ENCODE measurements at regions not wholly inside any gene's neighbourhood (a gene's known extent, or its start where the extent isn't known, plus 50 kb on each side); places are given as distances from the start of the nearest gene placed in this dataset.
A peak's percentile ranks its signal among the peaks of the same experiment; 100 is the strongest.
"Not testable (repeated sequence)": the region's sequence is repeated elsewhere in the genome, so short reads cannot be mapped to it uniquely, and the experiment has no call there.

GRCh38 chrX:68995780-68996551 lies 167.1 kb downstream of the EFNB1 start:
- no peak for DNase-seq (ENCODE audit: low read depth)

DNA sequence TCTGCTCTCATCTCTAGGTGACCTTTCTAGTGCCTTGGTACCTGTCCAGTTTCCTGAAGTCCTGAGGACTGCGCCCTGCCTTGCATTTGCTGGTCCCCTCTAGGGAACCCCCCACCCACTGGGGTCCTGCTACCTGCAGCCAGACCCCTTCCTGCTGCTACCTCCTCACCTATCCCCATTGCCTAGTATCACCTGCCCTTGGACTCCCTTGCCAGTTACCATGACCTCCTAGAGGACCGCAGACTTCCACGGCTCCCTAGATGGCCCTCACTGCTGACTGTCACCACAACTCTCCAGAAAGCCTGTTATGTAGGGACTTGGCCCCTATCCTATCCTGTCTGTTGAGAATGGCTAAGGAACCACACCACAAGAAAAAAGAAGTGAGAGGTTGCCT lies 166.6 kb downstream of the EFNB1 start:
- no peak for DNase-seq (ENCODE audit: low read depth)

GRCh38 chrX:68994891-68995255 lies 166.1 kb downstream of the EFNB1 start:
- DNase-seq (ENCODE audit: low read depth), result no peak

GRCh38 chrX:68994135-68994890 lies 165.5 kb downstream of the EFNB1 start:
- no peak for DNase-seq (ENCODE audit: low read depth)

DNA sequence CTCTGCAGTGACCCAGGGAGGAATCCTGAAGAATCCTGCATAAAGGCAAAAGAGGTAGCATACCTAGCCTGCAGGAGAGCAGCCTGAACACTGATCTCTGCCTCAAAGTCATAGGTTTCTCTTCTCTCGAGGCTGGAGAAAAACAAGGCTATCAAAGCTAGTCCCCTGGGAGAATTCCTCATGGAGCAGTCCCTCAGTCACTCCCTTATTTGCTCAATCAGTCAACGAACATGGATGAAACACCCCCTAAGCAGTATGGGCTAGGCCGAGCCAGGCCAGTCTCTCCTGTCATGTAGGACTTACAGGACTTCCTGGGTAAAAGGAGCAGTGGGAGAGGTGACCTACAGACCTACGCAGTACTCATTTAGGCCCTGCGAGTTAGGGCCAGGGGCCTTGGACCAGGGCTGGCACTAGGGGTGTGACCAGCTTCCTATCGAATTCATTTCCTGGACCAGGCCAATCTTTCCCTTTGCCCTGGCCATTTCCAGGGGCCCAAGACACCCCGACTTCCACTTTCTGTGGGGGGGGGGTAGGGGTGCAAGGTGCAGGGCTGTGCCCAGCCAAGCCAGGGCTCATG lies 164.1 kb downstream of the EFNB1 start:
- no peak for DNase-seq (ENCODE audit: low read depth)

GRCh38 chrX:68991691-68992345 lies 163.0 kb downstream of the EFNB1 start:
- DNase-seq (ENCODE audit: low read depth), result no peak

GRCh38 chrX:68990948-68991347 lies 162.1 kb downstream of the EFNB1 start:
- no peak for DNase-seq (ENCODE audit: low read depth)

DNA sequence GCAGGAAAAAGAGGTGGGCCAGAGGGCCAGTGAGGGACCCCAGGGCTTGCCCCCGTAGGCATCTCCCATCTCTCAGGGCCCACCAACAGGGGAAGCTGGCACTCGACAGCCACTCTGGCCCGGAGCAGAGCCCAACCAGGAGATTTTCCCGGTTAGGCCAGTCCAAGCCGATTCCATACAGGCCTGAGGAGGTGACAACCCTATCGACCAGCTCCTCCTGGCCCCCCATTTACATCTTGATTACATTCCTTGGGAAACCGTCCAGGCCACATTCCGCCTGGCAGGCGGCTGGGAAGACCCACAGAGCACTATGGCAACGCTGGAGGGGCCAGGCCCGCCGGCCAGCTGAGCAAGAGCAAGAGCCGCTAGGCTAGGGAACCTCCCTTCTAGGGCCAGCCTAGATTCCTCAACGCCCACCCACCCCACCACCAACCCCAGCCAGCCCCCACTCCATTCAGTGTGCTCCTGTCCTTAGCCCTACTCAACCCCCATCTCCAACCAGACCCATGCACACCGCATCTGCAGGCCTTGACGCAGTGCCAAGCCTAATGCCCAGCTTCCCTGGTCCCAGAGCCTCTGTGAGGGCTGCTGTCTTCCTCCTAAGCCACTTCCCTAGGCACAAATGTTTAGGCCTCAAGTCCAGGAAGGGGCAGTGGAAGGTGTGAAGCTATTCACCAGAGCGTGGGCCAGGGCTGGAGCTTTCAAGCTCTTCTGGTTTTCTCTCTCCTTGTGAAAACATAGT lies 161.2 kb downstream of the EFNB1 start:
- peak; percentile 38 for DNase-seq (ENCODE audit: low read depth)

- no peak for DNase-seq (ENCODE audit: low read depth)
These were observed 160.6 kb downstream of the EFNB1 start for GRCh38 chrX:68989456-68989855.

GRCh38 chrX:68988865-68989264 lies 160.0 kb downstream of the EFNB1 start:
- no peak for DNase-seq (ENCODE audit: low read depth)

GRCh38 chrX:68985135-68985755 lies 156.4 kb downstream of the EFNB1 start:
- no peak for DNase-seq (ENCODE audit: low read depth)

DNA sequence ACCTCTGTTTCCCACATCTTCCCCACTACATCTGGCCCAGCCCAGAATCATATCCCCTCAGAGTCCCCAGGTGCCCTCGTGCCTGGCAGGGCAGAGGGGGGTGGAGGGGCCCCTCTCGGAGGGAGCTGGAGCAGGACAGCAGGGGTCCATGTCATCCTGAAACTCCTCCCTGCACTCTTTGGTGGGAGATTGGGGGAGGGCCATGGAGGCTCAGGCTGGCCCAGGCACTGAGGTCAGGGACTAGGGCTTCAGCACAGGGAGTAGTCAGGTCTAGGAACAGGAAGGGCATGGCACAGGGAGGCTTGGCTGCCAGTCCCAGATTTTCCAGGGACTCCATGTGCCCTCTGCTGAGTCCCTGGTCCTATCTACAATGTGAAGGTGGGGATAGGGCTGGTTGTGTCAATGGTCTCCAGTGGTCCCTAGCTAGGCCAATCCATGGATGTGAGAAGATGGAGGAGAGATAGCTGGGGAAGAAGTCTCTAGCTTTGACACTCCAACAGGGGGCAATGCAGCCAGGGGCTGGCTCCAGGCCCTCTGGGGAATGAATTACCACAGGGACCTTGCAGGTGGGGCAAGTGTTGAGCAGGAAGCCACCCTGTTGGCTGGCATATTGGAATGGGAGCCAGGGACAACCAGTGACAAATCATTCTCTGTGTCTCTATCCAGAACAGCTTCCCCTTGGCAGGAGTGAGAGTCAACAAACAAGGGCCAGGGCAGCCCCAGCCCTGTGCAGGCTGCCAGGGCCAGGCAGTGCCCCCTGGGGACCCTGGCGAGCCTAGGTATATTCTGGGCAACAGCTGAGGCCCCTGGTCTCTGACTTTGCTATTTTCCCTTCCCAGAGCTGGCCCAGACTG lies 154.4 kb downstream of the EFNB1 start:
- no peak for DNase-seq (ENCODE audit: low read depth)

- no peak for DNase-seq (ENCODE audit: low read depth)
These were observed 153.7 kb downstream of the EFNB1 start for GRCh38 chrX:68982476-68982875.

DNA sequence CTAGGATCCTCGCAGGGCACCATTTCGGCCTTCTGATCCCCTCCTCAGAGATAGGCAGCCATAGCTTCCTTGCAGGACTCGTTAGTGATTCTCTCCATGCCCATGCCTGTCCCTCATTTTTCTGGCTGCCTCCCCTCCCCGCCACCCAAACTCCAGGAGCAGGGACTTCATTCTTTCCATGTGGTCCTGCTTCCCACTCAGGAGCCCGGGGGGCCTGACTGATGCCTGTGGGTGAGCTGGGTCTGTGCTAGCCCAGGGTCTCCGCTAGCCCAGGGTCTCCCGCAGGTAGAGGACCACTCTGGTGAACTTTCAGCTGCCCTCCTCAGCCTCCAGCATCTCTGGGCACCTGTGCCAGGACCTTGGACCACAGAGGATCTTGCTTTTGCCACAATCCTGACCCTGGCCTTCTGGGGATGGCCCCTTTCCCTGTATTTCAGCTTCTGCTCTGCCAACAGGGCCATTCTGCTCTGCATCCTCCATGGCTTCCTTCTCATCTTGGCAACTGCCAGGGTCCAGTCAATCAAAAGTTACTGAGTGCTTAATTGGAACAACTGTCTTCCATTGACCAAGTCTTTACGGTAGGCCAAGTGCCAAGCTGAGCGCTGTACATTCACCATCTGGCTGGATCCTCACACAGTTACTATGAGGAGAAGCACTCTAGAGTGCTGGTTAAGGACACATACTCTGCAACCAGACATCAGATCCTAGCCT lies 152.2 kb downstream of the EFNB1 start:
- DNase-seq (ENCODE audit: low read depth), result no peak

DNA sequence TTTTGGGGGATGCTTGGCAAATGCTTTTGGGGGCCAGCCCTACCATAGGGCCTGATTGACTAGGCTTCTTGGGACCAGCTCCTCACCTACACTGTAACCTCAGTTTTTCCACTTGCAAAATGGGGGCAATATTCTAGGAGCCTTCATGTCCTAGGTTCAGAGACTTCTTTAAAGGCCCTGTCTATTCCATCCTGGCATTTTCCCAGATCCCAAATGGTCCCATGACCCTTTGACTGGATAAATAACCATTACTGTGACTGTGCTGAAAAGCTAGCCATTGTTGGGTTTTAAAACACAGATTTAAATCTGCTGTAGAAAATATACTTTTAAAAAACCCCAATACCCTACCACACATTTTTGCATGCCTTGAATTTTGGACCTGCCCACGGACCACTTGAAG lies 149.8 kb downstream of the EFNB1 start:
- no peak for DNase-seq (ENCODE audit: low read depth)

- no peak for DNase-seq (ENCODE audit: low read depth)
These were observed 149.4 kb downstream of the EFNB1 start for GRCh38 chrX:68978255-68978654.

DNA sequence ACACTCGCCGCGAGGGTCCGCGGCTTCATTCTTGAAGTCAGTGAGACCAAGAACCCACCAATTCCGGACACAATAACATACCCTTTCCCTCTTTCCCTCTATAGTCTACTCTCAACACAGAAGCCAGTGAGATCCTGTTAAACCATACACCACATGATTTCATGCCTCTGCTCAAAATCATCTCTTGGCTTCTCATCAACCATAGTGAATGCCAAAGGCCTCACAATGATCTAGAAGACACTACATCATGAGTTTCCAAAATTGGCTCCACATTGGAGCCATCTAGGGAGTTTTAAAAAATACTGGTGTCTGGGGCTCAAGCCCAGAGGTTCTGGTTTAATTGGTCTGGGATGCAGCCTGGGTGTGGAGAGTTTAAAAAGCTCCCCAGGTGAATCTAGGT lies 124.5 kb downstream of the EFNB1 start:
- peak; percentile 59 for DNase-seq (ENCODE audit: low read depth)

DNA sequence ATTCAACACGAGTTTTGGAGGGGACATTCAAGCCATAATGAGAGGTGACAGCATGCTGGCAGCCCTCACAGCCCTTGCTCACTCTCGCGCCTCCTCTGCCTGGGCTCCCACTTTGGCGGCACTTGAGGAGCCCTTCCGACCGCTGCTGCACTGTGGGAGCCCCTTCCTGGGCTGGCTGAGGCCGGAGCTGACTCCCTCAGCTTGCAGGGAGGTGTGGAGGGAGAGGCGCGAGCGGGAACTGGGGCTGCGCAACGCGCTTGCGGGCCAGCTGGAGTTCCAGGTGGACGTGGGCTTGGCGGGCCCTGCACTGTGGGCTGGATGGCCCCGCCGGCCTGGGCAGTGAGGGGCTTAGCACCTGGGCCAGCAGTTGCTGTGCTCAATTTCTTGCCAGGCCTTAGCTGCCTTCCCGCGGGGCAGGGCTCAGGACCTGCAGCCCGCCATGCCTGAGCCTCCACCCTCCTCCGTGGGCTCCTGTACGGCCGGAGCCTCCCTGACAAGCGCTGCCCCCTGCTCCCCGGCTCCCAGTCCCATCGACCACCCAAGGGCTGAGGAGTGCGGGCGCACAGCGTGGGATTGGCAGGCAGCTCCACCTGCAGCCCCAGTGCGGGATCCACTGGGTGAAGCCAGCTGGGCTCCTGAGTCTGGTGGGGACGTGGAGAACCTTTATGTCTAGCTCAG lies 123.3 kb downstream of the EFNB1 start:
- not testable (repeated sequence) for DNase-seq (ENCODE audit: low read depth)

- no peak for DNase-seq (ENCODE audit: low read depth)
These were observed 122.1 kb downstream of the EFNB1 start for GRCh38 chrX:68950937-68951336.
